H9 (cell line): ENCODE measurements at regions not wholly inside any gene's neighbourhood (a gene's known extent, or its start where the extent isn't known, plus 50 kb on each side); places are given as distances from the start of the nearest gene placed in this dataset.

Source experiments
- DNase-seq: peaks from one replicate; pipeline ENCODE4 v3.0.0-alpha.2; 2017
- H2AFZ ChIP-seq: one replicate; pipeline ENCODE4 v1.6.1; 2013; ENCODE audit warnings: mild to moderate bottlenecking, low read length, control low read depth, moderate library complexity
- H2AK5ac ChIP-seq: 2 replicates; pipeline ENCODE4 v1.6.1; 2013; ENCODE audit warnings: low read length, control low read depth, mixed read lengths; ENCODE audit not compliant: insufficient read length
- H2BK120ac ChIP-seq: one replicate; pipeline ENCODE4 v1.6.1; 2013; ENCODE audit warnings: low read depth, mild to moderate bottlenecking, low read length, control low read depth, inconsistent platforms; ENCODE audit not compliant: poor library complexity, severe bottlenecking
- H2BK12ac ChIP-seq: 2 replicates; pipeline ENCODE4 v1.6.1; 2013; ENCODE audit warnings: low read length, control low read depth, mixed read lengths, low read depth; ENCODE audit not compliant: insufficient read length
- H2BK15ac ChIP-seq: 2 replicates; pipeline ENCODE4 v1.6.1; 2013; ENCODE audit warnings: low read depth, low read length, control low read depth
- H2BK20ac ChIP-seq: one replicate; pipeline ENCODE4 v1.6.1; 2013; ENCODE audit warnings: low read depth, mild to moderate bottlenecking, low read length, control low read depth, inconsistent platforms; ENCODE audit not compliant: poor library complexity, severe bottlenecking
- H2BK5ac ChIP-seq: 2 replicates; pipeline ENCODE4 v1.6.1; 2013; ENCODE audit warnings: low read length, control low read depth, mixed read lengths; ENCODE audit not compliant: insufficient read length
- H3K14ac ChIP-seq: 2 replicates; pipeline ENCODE4 v1.6.1; 2013; ENCODE audit warnings: low read length, control low read depth; ENCODE audit not compliant: insufficient read depth
- H3K18ac ChIP-seq: 2 replicates; pipeline ENCODE4 v1.6.1; 2013; ENCODE audit warnings: low read depth, mild to moderate bottlenecking, mixed read lengths, low read length, control low read depth; ENCODE audit not compliant: insufficient read length
- H3K23ac ChIP-seq: 2 replicates; pipeline ENCODE4 v1.6.1; 2013; ENCODE audit warnings: low read length, control low read depth, mixed read lengths, low read depth; ENCODE audit not compliant: insufficient read length
- H3K23me2 ChIP-seq: 2 replicates; pipeline ENCODE4 v1.6.1; 2013; ENCODE audit warnings: low read depth, mild to moderate bottlenecking, mixed read lengths, low read length, control low read depth; ENCODE audit not compliant: insufficient read length, poor library complexity, severe bottlenecking
- H3K27ac ChIP-seq: 2 replicates; pipeline ENCODE4 v1.5.1; 2013; ENCODE audit warnings: low read length, control low read depth, mixed read lengths, low read depth; ENCODE audit not compliant: insufficient read length
- H3K27me3 ChIP-seq: 2 replicates; pipeline ENCODE4 v1.6.1; 2013; ENCODE audit warnings: low read length, control low read depth, inconsistent platforms; ENCODE audit not compliant: insufficient read depth
- H3K4ac ChIP-seq: 2 replicates; pipeline ENCODE4 v1.6.1; 2013; ENCODE audit warnings: low read depth, mild to moderate bottlenecking, control low read depth, inconsistent platforms, low read length, moderate library complexity
- H3K4me1 ChIP-seq: 2 replicates; pipeline ENCODE4 v1.6.1; 2013; ENCODE audit warnings: low read length, control low read depth, inconsistent platforms; ENCODE audit not compliant: insufficient read depth
- H3K4me2 ChIP-seq: 2 replicates; pipeline ENCODE4 v1.6.1; 2013; ENCODE audit warnings: low read length, control low read depth, mixed read lengths; ENCODE audit not compliant: insufficient read length, insufficient read depth
- H3K56ac ChIP-seq: 2 replicates; pipeline ENCODE4 v1.6.1; 2013; ENCODE audit warnings: low read depth, mild to moderate bottlenecking, mixed read lengths, low read length, control low read depth; ENCODE audit not compliant: insufficient read length
- H3K79me1 ChIP-seq: 2 replicates; pipeline ENCODE4 v1.6.1; 2013; ENCODE audit warnings: low read depth, mild to moderate bottlenecking, moderate library complexity, low read length, control low read depth, inconsistent platforms; ENCODE audit not compliant: insufficient read depth, poor library complexity, severe bottlenecking
- H3K79me2 ChIP-seq: 2 replicates; pipeline ENCODE4 v1.6.1; 2013; ENCODE audit warnings: low read length, control low read depth, inconsistent platforms; ENCODE audit not compliant: insufficient read depth
- H3K9ac ChIP-seq: 2 replicates; pipeline ENCODE4 v1.6.1; 2013; ENCODE audit warnings: low read length, control low read depth, mixed read lengths; ENCODE audit not compliant: insufficient read length; ENCODE audit errors: extremely low read depth
- H3K9me3 ChIP-seq: one replicate; pipeline ENCODE4 v1.6.1; 2013; ENCODE audit warnings: low read depth, low read length, inconsistent platforms; ENCODE audit not compliant: control insufficient read depth
- H3T11ph ChIP-seq: one replicate; pipeline ENCODE4 v1.6.1; 2013; ENCODE audit warnings: mild to moderate bottlenecking, low read length, control low read depth, inconsistent platforms
- H4K20me1 ChIP-seq: one replicate; pipeline ENCODE4 v1.6.1; 2013; ENCODE audit not compliant: control insufficient read depth, insufficient read length, insufficient read depth
- H4K5ac ChIP-seq: 2 replicates; pipeline ENCODE4 v1.6.1; 2013; ENCODE audit warnings: low read depth, mild to moderate bottlenecking, mixed read lengths, low read length, control low read depth; ENCODE audit not compliant: insufficient read length
- H4K8ac ChIP-seq: replicated peaks from 2 replicates; pipeline ENCODE4 v1.6.1; 2013; ENCODE audit warnings: low read length, control low read depth, mixed read lengths, low read depth; ENCODE audit not compliant: insufficient read length
- H4K91ac ChIP-seq: 2 replicates; pipeline ENCODE4 v1.6.1; 2013; ENCODE audit warnings: low read depth, mild to moderate bottlenecking, moderate library complexity, mixed read lengths, low read length, control low read depth; ENCODE audit not compliant: insufficient read length
- H3K27ac Mint-ChIP-seq, 3 experiments: 2 replicates in 2 of 3; 3 replicates in 1 of 3; pipeline ENCODE4 v1.8.0; 2020 to 2021; ENCODE audit warnings: mixed read lengths in 3 of 3, mild to moderate bottlenecking in 1 of 3, moderate library complexity in 1 of 3
- H3K27me3 Mint-ChIP-seq: 2 replicates; pipeline ENCODE4 v1.8.0; 2021; ENCODE audit warnings: low read depth, mild to moderate bottlenecking, moderate library complexity, mixed read lengths
- H3K36me3 Mint-ChIP-seq, 3 experiments: 2 replicates in 2 of 3; 3 replicates in 1 of 3; pipeline ENCODE4 v1.8.0; 2020 to 2021; ENCODE audit warnings: low read depth in 3 of 3, mixed read lengths in 3 of 3; ENCODE audit not compliant: insufficient read depth in 1 of 3
- H3K4me1 Mint-ChIP-seq, 2 experiments: 2 replicates each; pipeline ENCODE4 v1.8.0; 2020; ENCODE audit warnings: mixed read lengths in 2 of 2
- H3K4me3 Mint-ChIP-seq, 2 experiments: 2 replicates in 1 of 2; 3 replicates in 1 of 2; pipeline ENCODE4 v1.8.0; 2020 to 2021; ENCODE audit warnings: mild to moderate bottlenecking in 2 of 2, mixed read lengths in 2 of 2, moderate library complexity in 1 of 2
- H3K9me3 Mint-ChIP-seq, 2 experiments: 2 replicates in 1 of 2; 3 replicates in 1 of 2; pipeline ENCODE4 v1.8.0; 2020; ENCODE audit warnings: mild to moderate bottlenecking in 2 of 2, mixed read lengths in 2 of 2, moderate library complexity in 1 of 2
- WGBS: extraction: QIAGEN DNeasy Blood & Tissue Kit; methylation state at CpG from one replicate; pipeline ENCODE4 v1.1.7; 2013; ENCODE audit warnings: missing lambda C conversion rate, low lambda C conversion rate, mixed read lengths; ENCODE audit not compliant: insufficient read length; ENCODE audit errors: extremely low coverage; 5-methylcytosine and 5-hydroxymethylcytosine counted together
- TF ChIP-seq, protein P1 (sequence below): fragments of 200-600 bp; sonication (generic); conservative IDR thresholded peaks from 3 replicates; pipeline ENCODE4 v1.8.0; 2021; ENCODE audit warnings: antibody characterized with exemption, mild to moderate bottlenecking

DNA sequence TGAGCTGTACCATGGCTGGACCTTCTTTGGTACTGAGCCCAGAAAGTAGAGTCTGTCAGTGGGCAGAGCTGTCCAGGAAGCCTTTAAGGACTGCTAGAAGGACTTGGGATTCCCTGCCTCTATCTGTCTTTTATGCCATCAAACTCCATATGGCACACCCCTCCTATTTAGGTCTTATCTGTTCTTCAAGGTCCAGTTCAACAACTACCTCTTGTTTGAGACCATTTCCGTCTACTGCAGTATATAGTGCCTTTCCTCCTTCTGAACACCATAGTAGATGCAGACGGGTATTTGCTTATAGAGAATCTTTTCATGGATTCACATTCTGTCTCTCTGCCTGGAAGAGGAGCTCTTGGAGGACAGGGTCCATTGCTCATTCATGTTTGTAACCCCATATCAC, 146.1 kb upstream of the IL1RAPL2 start:
- Histone ChIP-seq H3K27me3 (no peaks in the 10 kb centered on the region), H3K4ac (no peak overlapping the region), H3K79me2 (no peaks in the 10 kb centered on the region), H3K4me2 (no peak overlapping the region), H3K9me3 (no peaks in the 10 kb centered on the region), H3K14ac (no peak overlapping the region), H2AK5ac (no peak overlapping the region), H3K23me2 (no peaks in the 10 kb centered on the region), H4K8ac (no peak overlapping the region), H2BK120ac (no peak overlapping the region), H2BK20ac (no peak overlapping the region), H3K23ac (no peak overlapping the region), H3K27ac (no peak overlapping the region), H2BK12ac (no peak overlapping the region), H3K4me1 (no peaks in the 10 kb centered on the region), H3K79me1 (no peaks in the 10 kb centered on the region), H3T11ph (no peak overlapping the region), H4K91ac (no peak overlapping the region), H3K56ac (no peak overlapping the region), H4K20me1 (no peaks in the 10 kb centered on the region), H2BK5ac (no peak overlapping the region), H2BK15ac (no peak overlapping the region), H4K5ac (no peak overlapping the region), H3K9ac (no peak overlapping the region), H3K18ac (no peak overlapping the region), H2AFZ (no peak overlapping the region)
- H3K4me3 Mint-ChIP-seq = no peak overlapping the region
- DNase-seq = no peak
- no peak overlapping the region for H3K27ac Mint-ChIP-seq
- no CpG with 5 or more reads among the region's 2 CpGs for WGBS
- TF ChIP-seq, protein P1, sequence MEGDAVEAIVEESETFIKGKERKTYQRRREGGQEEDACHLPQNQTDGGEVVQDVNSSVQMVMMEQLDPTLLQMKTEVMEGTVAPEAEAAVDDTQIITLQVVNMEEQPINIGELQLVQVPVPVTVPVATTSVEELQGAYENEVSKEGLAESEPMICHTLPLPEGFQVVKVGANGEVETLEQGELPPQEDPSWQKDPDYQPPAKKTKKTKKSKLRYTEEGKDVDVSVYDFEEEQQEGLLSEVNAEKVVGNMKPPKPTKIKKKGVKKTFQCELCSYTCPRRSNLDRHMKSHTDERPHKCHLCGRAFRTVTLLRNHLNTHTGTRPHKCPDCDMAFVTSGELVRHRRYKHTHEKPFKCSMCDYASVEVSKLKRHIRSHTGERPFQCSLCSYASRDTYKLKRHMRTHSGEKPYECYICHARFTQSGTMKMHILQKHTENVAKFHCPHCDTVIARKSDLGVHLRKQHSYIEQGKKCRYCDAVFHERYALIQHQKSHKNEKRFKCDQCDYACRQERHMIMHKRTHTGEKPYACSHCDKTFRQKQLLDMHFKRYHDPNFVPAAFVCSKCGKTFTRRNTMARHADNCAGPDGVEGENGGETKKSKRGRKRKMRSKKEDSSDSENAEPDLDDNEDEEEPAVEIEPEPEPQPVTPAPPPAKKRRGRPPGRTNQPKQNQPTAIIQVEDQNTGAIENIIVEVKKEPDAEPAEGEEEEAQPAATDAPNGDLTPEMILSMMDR = no peak
- peaks cover 2% of the 10 kb centered on the region; the same call in 1 of the 2 replicates for H3K27me3 Mint-ChIP-seq
- H3K36me3 Mint-ChIP-seq = peaks cover 0 to 6% (median 0%) of the 10 kb centered on the region in 3 experiments; a peak in 1 of 7 replicates
- peaks cover 14 to 50% of the 10 kb centered on the region in 2 experiments; a peak in 4 of 5 replicates for H3K9me3 Mint-ChIP-seq
- H3K4me1 Mint-ChIP-seq = no peaks in the 10 kb centered on the region
